ENCODE measurements at regions not wholly inside any gene's neighbourhood (a gene's known extent, or its start where the extent isn't known, plus 50 kb on each side); places are given as distances from the start of the nearest gene placed in this dataset.

GRCh38 chr11:111105566-111105965, 140.0 kb upstream of the POU2AF2 start:
- H3K27me3 Mint-ChIP-seq (ENCODE audit: insufficient read depth, unreplicated experiment): peaks cover 96% of the 10 kb centered on the region
- POLR2A ChIA-PET: no interaction called here
- H3K4me1 Mint-ChIP-seq (ENCODE audit: insufficient read depth, unreplicated experiment): no peaks in the 10 kb centered on the region
- intact Hi-C loops (cut with micrococcal nuclease): no loop called here
- peaks cover 6% of the 10 kb centered on the region for H3K9me3 Mint-ChIP-seq (ENCODE audit: unreplicated experiment)
- H3K27ac Mint-ChIP-seq (ENCODE audit: low read depth, unreplicated experiment): no peak overlapping the region
- no peak for DNase-seq (ENCODE audit: unreplicated experiment)
- BruUV-seq (replicated peaks): no TSS peak
- no peak overlapping the region for H3K4me3 Mint-ChIP-seq (ENCODE audit: unreplicated experiment)
- TF ChIP-seq, protein P1, sequence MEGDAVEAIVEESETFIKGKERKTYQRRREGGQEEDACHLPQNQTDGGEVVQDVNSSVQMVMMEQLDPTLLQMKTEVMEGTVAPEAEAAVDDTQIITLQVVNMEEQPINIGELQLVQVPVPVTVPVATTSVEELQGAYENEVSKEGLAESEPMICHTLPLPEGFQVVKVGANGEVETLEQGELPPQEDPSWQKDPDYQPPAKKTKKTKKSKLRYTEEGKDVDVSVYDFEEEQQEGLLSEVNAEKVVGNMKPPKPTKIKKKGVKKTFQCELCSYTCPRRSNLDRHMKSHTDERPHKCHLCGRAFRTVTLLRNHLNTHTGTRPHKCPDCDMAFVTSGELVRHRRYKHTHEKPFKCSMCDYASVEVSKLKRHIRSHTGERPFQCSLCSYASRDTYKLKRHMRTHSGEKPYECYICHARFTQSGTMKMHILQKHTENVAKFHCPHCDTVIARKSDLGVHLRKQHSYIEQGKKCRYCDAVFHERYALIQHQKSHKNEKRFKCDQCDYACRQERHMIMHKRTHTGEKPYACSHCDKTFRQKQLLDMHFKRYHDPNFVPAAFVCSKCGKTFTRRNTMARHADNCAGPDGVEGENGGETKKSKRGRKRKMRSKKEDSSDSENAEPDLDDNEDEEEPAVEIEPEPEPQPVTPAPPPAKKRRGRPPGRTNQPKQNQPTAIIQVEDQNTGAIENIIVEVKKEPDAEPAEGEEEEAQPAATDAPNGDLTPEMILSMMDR (IDR thresholded peaks at IDR 0.05; ENCODE audit: unreplicated experiment): no peak
- H3K36me3 Mint-ChIP-seq (ENCODE audit: insufficient read depth, unreplicated experiment): no peaks in the 10 kb centered on the region
- CTCF ChIA-PET: interaction anchor here (1.2 kb wide), 1 partner anchor 17 kb away, joined by 4 read pairs; no protein-coding TSS in a partner anchor

DNA sequence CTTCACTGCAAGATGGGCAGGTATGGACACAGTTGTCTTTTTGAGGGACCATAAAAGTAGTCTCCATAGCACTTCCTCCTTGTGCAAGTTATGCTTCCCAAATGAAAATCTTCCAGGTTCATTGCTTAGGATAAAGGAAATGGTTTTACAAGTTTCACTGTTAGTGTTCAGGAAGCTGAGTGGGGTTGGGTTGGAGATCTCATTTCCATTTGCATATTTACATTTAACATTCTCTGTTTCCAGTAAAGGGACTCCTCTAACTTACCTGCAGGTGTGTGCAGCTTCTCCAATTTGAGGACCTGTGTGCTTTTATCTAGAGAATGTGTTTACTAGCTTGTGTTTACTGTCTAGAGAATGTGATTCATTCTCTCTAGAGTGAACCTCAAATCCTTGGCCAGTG, 141.3 kb upstream of the POU2AF2 start:
- H3K9me3 Mint-ChIP-seq (ENCODE audit: unreplicated experiment): peaks cover 6% of the 10 kb centered on the region
- ChIA-PET POLR2A (interaction anchor here (0.8 kb wide), 1 partner anchor 17 kb away, joined by 3 read pairs; no protein-coding TSS in a partner anchor), CTCF (no interaction called here)
- H3K36me3 Mint-ChIP-seq (ENCODE audit: insufficient read depth, unreplicated experiment): no peaks in the 10 kb centered on the region
- no TSS peak for BruUV-seq (replicated peaks)
- no peak for DNase-seq (ENCODE audit: unreplicated experiment)
- no peak overlapping the region for H3K27ac Mint-ChIP-seq (ENCODE audit: low read depth, unreplicated experiment)
- no peaks in the 10 kb centered on the region for H3K4me1 Mint-ChIP-seq (ENCODE audit: insufficient read depth, unreplicated experiment)
- H3K4me3 Mint-ChIP-seq (ENCODE audit: unreplicated experiment): no peak overlapping the region
- peaks cover 93% of the 10 kb centered on the region for H3K27me3 Mint-ChIP-seq (ENCODE audit: insufficient read depth, unreplicated experiment)
- intact Hi-C loops (cut with micrococcal nuclease): no loop called here
- TF ChIP-seq, protein P1 (IDR thresholded peaks at IDR 0.05; ENCODE audit: unreplicated experiment): no peak

DNA sequence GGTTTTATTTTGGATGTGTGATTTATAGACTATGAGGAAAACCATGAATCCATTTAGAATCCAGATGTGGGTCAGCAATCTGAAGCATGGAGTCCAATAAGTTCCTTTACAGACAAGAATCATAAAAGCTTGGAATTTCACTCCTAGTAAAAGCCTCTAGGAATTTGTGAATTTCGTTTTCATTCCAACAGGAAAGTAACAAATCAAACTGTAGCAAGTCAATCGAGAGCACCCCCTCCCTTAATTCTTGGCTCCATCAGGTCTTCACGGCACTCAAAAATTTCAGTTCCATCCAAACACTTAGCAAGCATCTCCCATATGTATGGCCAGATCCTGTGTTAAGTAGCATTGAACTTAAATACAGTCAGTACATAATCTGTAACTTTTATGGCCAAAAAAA, 143.6 kb upstream of the POU2AF2 start:
- Mint-ChIP-seq H3K4me1 (ENCODE audit: insufficient read depth, unreplicated experiment) (peaks cover 3% of the 10 kb centered on the region), H3K27ac (ENCODE audit: low read depth, unreplicated experiment) (no peak overlapping the region), H3K36me3 (ENCODE audit: insufficient read depth, unreplicated experiment) (no peaks in the 10 kb centered on the region), H3K9me3 (ENCODE audit: unreplicated experiment) (peaks cover 6% of the 10 kb centered on the region), H3K4me3 (ENCODE audit: unreplicated experiment) (no peak overlapping the region), H3K27me3 (ENCODE audit: insufficient read depth, unreplicated experiment) (peaks cover 81% of the 10 kb centered on the region)
- DNase-seq (ENCODE audit: unreplicated experiment): no peak
- ChIA-PET CTCF (interaction anchor here (0.9 kb wide), 1 partner anchor 25 kb away, joined by 3 read pairs; no protein-coding TSS in a partner anchor), POLR2A (no interaction called here)
- intact Hi-C loops (cut with micrococcal nuclease): no loop called here
- BruUV-seq (replicated peaks): no TSS peak
- TF ChIP-seq, protein P1 (IDR thresholded peaks at IDR 0.05; ENCODE audit: unreplicated experiment): no peak

DNA sequence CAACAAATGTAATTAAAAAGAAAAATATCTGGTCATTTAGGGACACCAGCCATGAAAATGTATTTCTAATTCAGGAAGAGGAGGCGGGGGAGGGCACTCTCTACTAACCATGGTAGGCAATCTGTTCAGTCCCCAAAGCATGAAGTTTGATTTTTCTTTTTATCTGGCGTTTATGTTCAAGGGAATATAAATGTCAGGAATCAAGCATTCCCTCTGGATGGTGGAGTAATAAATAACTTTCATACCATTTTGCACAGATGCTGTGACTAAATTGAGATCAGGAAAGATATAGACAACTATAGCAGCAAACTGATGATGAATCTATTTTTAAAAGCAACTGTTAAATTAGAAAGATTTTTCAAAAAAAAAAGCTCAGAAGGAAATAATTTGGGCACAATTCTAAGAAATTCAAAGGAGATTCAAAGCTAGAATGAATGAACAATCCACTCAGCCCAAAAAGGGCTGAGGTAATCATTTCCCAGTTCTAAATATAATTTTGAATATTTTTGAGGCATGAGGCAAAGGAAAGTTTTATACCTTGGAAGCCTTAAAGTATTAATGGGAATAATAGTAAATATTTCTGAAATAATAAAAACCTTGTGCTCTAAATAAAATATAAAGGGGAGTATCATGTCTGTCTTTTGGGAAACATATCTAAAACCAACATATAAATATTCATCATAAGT, 146.4 kb upstream of the POU2AF2 start:
- Mint-ChIP-seq H3K4me1 (ENCODE audit: insufficient read depth, unreplicated experiment) (peaks cover 5% of the 10 kb centered on the region), H3K4me3 (ENCODE audit: unreplicated experiment) (no peak overlapping the region), H3K27me3 (ENCODE audit: insufficient read depth, unreplicated experiment) (peaks cover 63% of the 10 kb centered on the region), H3K36me3 (ENCODE audit: insufficient read depth, unreplicated experiment) (no peaks in the 10 kb centered on the region), H3K27ac (ENCODE audit: low read depth, unreplicated experiment) (no peak overlapping the region), H3K9me3 (ENCODE audit: unreplicated experiment) (peaks cover 6% of the 10 kb centered on the region)
- ChIA-PET CTCF (interaction anchor here (0.5 to 1.0 kb wide), 2 partner anchors 9 to 492 kb away, joined by 3 to 4 read pairs; no protein-coding TSS in a partner anchor), POLR2A (no interaction called here)
- BruUV-seq (replicated peaks): no TSS peak
- DNase-seq (ENCODE audit: unreplicated experiment): no peak
- intact Hi-C loops (cut with micrococcal nuclease): no loop called here
- TF ChIP-seq, protein P1 (IDR thresholded peaks at IDR 0.05; ENCODE audit: unreplicated experiment): no peak
